IPS DF 6.9 (cell line): ENCODE measurements at regions not wholly inside any gene's neighbourhood (a gene's known extent, or its start where the extent isn't known, plus 50 kb on each side); places are given as distances from the start of the nearest gene placed in this dataset.

ENCODE experiments used
- DNase-seq: peaks from one replicate; pipeline ENCODE4 v3.0.0-alpha.2; 2013; ENCODE audit warnings: low read depth, low spot score
- H3K27ac ChIP-seq: one replicate; pipeline ENCODE4 v1.5.1; 2013; ENCODE audit warnings: low read length, control low read depth
- H3K27me3 ChIP-seq: 2 replicates; pipeline ENCODE4 v1.6.1; 2013; ENCODE audit warnings: mild to moderate bottlenecking, low read length; ENCODE audit not compliant: control insufficient read depth, insufficient read depth
- H3K36me3 ChIP-seq: 2 replicates; pipeline ENCODE4 v1.6.1; 2013; ENCODE audit warnings: low read length; ENCODE audit not compliant: control insufficient read depth, insufficient read depth
- H3K4me1 ChIP-seq: 2 replicates; pipeline ENCODE4 v1.6.1; 2013; ENCODE audit warnings: low read length; ENCODE audit not compliant: control insufficient read depth, insufficient read depth
- H3K4me3 ChIP-seq: 2 replicates; pipeline ENCODE4 v1.5.1; 2013; ENCODE audit warnings: mild to moderate bottlenecking, low read length
- H3K9me3 ChIP-seq: 2 replicates; pipeline ENCODE4 v1.6.1; 2013; ENCODE audit warnings: low read length, inconsistent platforms; ENCODE audit not compliant: control insufficient read depth, insufficient read depth
- WGBS: extraction: QIAGEN DNeasy Blood & Tissue Kit; methylation state at CpG from one replicate; pipeline ENCODE4 v1.1.7; 2013; ENCODE audit warnings: mixed read lengths, missing lambda C conversion rate; ENCODE audit not compliant: insufficient read length, insufficient coverage; 5-methylcytosine and 5-hydroxymethylcytosine counted together

- WGBS: no CpG with 5 or more reads among the region's 3 CpGs
- Histone ChIP-seq H3K4me1 (no peaks in the 10 kb centered on the region), H3K27ac (no peak overlapping the region), H3K9me3 (no peaks in the 10 kb centered on the region), H3K27me3 (no peaks in the 10 kb centered on the region), H3K36me3 (no peaks in the 10 kb centered on the region), H3K4me3 (no peak overlapping the region)
- DNase-seq: no peak
Observed at GRCh38 chr2:156719036-156719435, 282.9 kb downstream of the GPD2 start.

DNA sequence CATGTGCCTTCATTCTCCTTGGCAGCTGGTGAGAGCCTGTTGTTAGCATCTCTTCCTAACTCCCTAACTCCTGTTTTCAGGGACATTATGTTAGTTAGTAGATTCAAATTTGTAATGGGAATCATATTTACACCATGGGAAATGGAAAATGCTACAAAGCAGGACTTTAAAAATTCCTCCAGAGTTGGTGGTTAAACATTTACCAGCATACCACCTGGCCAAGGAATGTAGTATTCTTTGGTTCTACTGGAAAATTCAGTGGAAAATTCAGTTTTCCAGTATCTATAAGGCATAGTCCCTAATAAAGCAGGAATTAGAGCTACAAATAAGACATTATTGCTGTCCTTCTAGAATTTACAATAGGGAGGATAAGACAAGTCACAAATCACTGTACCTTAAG lies 291.7 kb downstream of the GPD2 start:
- Histone ChIP-seq H3K36me3 (no peaks in the 10 kb centered on the region), H3K4me1 (peaks cover 1% of the 10 kb centered on the region; the same call in 1 of the 2 replicates), H3K4me3 (no peak overlapping the region), H3K27ac (no peak overlapping the region), H3K9me3 (no peaks in the 10 kb centered on the region), H3K27me3 (no peaks in the 10 kb centered on the region)
- no peak for DNase-seq

- no CpG with 5 or more reads among the region's 2 CpGs for WGBS
- H3K4me1 ChIP-seq: peaks cover 1% of the 10 kb centered on the region; the same call in 1 of the 2 replicates
- no peaks in the 10 kb centered on the region for H3K36me3 ChIP-seq
- H3K4me3 ChIP-seq: no peak overlapping the region
- H3K9me3 ChIP-seq: no peaks in the 10 kb centered on the region
- no peak for DNase-seq
- H3K27me3 ChIP-seq: no peaks in the 10 kb centered on the region
- no peak overlapping the region for H3K27ac ChIP-seq
Observed at GRCh38 chr2:156728328-156728727, 292.1 kb downstream of the GPD2 start.

DNA sequence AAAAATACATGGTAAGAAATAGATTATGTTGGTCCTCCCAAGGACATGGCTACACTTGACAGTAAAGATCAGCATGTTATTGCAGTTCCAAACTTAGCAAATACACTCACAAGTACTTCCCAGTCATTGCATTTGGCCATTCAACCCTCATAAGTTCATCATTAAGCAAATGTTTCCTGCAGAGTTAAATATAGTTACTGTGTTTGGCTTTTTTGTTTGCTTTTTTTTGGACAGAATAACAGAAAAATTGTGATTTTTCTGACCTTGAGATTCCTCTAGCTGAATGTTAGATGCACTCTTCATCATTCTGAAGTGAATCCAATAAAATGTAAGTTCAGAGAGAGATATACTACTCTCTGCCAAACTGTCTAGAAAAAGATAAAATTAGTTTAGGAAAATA lies 295.3 kb downstream of the GPD2 start:
- DNase-seq: no peak
- Histone ChIP-seq H3K27ac (no peak overlapping the region), H3K27me3 (no peaks in the 10 kb centered on the region), H3K4me3 (no peak overlapping the region), H3K9me3 (no peaks in the 10 kb centered on the region), H3K4me1 (no peaks in the 10 kb centered on the region), H3K36me3 (no peaks in the 10 kb centered on the region)

GRCh38 chr2:156736950-156737349 lies 300.8 kb downstream of the GPD2 start:
- Histone ChIP-seq H3K4me1 (no peaks in the 10 kb centered on the region), H3K27ac (no peak overlapping the region), H3K9me3 (no peaks in the 10 kb centered on the region), H3K36me3 (no peaks in the 10 kb centered on the region), H3K27me3 (no peaks in the 10 kb centered on the region), H3K4me3 (no peak overlapping the region)
- WGBS: no CpG with 5 or more reads among the region's 4 CpGs
- DNase-seq: no peak

DNA sequence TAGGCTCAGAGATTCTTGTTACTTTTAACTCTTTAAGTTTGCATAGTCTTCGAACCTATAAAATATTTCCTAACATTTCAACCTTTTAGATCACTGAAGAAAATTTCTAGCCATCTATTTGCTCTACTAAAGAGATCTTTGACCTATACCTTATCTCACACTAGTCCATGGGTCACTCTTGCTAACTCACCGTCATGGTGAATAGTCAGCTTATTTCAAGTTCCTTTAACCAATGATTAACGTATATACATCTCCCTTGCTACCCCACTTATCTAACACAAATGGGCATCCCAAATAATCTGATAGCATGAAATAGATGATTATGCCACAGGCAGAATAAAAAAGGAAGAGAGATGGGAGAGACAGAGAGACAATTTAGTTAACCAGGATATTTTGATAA lies 303.1 kb downstream of the GPD2 start:
- Histone ChIP-seq H3K4me1 (0 out of 2 replicates have a peak, but pooled peaks cover 1% of the 10 kb centered on the region), H3K27me3 (no peaks in the 10 kb centered on the region), H3K27ac (no peak overlapping the region), H3K36me3 (no peaks in the 10 kb centered on the region), H3K4me3 (no peak overlapping the region), H3K9me3 (no peaks in the 10 kb centered on the region)
- no CpG with 5 or more reads among the region's 3 CpGs for WGBS
- no peak for DNase-seq

DNA sequence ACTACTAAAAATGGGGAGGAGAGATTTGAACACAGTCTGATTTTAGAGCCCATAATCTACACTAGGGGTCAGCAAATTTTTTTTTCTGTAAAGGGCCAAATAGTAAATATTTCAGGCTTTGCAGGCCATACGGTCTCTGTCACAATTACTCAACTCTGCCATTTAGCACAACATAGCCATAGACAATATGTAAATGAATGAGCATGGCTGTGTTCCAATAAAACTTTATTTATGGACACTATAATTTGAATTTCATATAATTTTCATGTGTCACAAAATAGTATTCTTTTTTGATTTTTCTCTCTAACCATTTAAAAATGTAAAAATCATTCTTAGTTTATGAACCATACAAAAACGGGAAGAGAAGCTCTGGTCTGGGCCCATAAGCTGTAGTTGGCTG lies 309.4 kb downstream of the GPD2 start:
- 0 out of 2 replicates have a peak, but pooled peaks cover 1% of the 10 kb centered on the region for H3K4me1 ChIP-seq
- no peaks in the 10 kb centered on the region for H3K36me3 ChIP-seq
- no peak for DNase-seq
- H3K27me3 ChIP-seq: no peaks in the 10 kb centered on the region
- no peaks in the 10 kb centered on the region for H3K9me3 ChIP-seq
- no peak overlapping the region for H3K27ac ChIP-seq
- no peak overlapping the region for H3K4me3 ChIP-seq
- WGBS: no CpG with 5 or more reads among the region's 2 CpGs

- DNase-seq: no peak
- Histone ChIP-seq H3K27ac (no peak overlapping the region), H3K27me3 (no peaks in the 10 kb centered on the region), H3K9me3 (no peaks in the 10 kb centered on the region), H3K4me3 (no peak overlapping the region), H3K4me1 (0 out of 2 replicates have a peak, but pooled peaks cover 1% of the 10 kb centered on the region), H3K36me3 (no peaks in the 10 kb centered on the region)
- WGBS: no CpG with 5 or more reads among the region's 5 CpGs
Observed at GRCh38 chr2:156748221-156748620, 312.0 kb downstream of the GPD2 start.

- no peak overlapping the region for H3K27ac ChIP-seq
- no peaks in the 10 kb centered on the region for H3K27me3 ChIP-seq
- no peaks in the 10 kb centered on the region for H3K9me3 ChIP-seq
- H3K36me3 ChIP-seq: no peaks in the 10 kb centered on the region
- DNase-seq: no peak
- no peaks in the 10 kb centered on the region for H3K4me1 ChIP-seq
- H3K4me3 ChIP-seq: no peak overlapping the region
- WGBS: no CpG with 5 or more reads among the region's 2 CpGs
Observed at GRCh38 chr2:156752042-156752441, 315.9 kb downstream of the GPD2 start.

DNA sequence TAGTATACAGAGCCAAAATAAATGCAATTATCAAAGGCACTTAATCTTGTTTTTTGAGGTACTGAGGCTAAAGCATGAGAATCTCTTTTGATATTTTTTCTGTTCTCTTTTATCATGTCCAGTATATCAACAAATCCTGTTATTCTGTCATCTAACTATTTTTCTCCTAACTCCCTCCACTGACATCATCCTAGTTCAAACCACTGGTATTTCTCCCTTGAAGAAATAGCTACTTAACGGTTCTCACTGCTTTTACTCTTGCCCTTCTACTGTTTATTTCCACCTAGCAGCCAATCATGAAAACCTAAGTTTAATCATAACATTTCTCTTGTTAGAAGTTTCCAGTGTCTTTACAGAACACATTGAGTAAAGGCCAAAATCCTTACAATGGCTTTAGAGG lies 317.6 kb downstream of the GPD2 start:
- no peak overlapping the region for H3K4me3 ChIP-seq
- no peaks in the 10 kb centered on the region for H3K27me3 ChIP-seq
- DNase-seq: no peak
- H3K4me1 ChIP-seq: no peaks in the 10 kb centered on the region
- no peaks in the 10 kb centered on the region for H3K9me3 ChIP-seq
- H3K36me3 ChIP-seq: no peaks in the 10 kb centered on the region
- no CpG with 5 or more reads among the region's 1 CpG for WGBS
- H3K27ac ChIP-seq: no peak overlapping the region

- Histone ChIP-seq H3K4me3 (no peak overlapping the region), H3K4me1 (no peaks in the 10 kb centered on the region), H3K27me3 (no peaks in the 10 kb centered on the region), H3K9me3 (no peaks in the 10 kb centered on the region), H3K27ac (no peak overlapping the region), H3K36me3 (no peaks in the 10 kb centered on the region)
- no peak for DNase-seq
Observed at GRCh38 chr2:156756516-156756915, 320.3 kb downstream of the GPD2 start.
